ENCODE measurements at regions not wholly inside any gene's neighbourhood (a gene's known extent, or its start where the extent isn't known, plus 50 kb on each side); places are given as distances from the start of the nearest gene placed in this dataset.

- no peak for DNase-seq
Observed at GRCh38 chr6:15871276-15871675, 208.4 kb upstream of the DTNBP1 start.

GRCh38 chr6:15870333-15871043 lies 207.7 kb upstream of the DTNBP1 start:
- no peak for DNase-seq

- DNase-seq, result no peak
Observed at GRCh38 chr6:15864708-15865062, 201.9 kb upstream of the DTNBP1 start.

DNA sequence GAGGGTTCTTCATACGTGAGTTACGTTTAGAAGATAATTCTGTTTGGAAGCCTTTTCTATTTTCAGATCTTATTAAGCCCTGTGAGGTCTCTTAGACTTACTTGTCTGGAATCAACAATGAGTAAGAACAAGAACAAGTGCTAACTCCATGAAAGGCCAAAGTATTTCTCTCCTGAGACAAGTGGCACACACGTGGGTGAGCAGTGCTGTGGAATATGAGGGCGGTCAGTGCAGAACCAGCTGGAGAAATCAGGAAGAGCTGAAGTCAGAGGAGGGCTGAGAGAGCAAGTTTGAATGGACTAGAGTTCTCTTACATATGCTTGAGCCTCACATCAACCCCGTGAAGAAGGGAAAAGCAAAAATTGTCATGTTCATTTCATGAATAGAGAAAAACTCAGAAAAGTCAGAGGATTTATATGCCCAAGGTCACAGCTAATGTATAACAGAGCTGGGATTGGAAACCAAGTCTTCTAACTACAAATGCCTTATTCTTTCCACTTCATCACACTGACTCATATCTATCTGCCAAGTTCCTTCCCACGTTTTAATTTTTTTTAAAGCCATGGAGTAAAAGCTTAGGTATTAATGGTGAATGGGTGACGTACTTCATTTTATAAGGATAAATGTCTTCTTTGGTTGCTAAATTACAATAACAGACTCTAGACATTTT lies 201.3 kb upstream of the DTNBP1 start:
- no peak for DNase-seq

GRCh38 chr6:15862810-15863209 lies 200.0 kb upstream of the DTNBP1 start:
- no peak for DNase-seq

DNA sequence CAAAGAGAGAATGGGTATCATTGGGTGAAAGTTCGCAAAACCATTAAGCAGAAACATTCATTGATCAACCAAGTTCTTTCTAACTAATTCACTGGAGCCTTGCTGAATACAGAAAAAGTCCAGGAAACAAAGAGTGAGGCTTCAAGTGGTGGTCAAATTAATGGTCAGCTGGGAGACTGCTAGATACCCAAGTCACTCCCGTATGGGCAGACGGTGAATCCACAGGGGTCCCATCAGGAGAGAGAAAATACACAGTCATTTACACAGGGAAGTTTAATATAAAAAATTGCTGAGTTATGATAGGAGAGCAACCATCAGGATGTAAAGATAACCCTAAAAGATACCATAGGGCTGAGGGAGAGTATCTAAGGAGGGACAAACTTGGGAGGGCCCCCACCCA lies 198.7 kb upstream of the DTNBP1 start:
- DNase-seq, result no peak

- DNase-seq, result no peak
Observed at GRCh38 chr6:15854826-15855710, 192.2 kb upstream of the DTNBP1 start.

- DNase-seq, result no peak
Observed at GRCh38 chr6:15854378-15854777, 191.6 kb upstream of the DTNBP1 start.

DNA sequence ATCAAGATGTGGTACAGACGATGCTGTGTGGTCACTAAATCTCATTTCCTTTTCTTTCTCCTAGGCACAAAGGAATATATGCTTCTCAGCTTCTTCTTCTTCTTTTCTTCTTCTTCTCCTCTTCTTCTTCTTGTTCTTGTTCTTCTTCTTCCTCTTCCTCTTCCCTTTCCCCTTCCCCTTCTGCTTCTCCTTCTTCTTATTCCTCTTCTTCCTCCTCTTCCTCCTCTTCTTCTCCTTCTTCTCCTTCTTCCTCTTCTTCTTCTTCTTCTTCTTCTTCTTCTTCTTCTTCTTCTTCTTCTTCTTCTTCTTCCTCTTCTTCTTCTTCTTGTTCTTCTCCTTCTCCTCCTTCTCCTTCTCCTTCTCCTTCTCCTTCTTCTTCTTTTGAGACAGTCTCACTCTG lies 190.4 kb upstream of the DTNBP1 start:
- DNase-seq, result no peak

GRCh38 chr6:15852289-15852688 lies 189.5 kb upstream of the DTNBP1 start:
- DNase-seq, result no peak

DNA sequence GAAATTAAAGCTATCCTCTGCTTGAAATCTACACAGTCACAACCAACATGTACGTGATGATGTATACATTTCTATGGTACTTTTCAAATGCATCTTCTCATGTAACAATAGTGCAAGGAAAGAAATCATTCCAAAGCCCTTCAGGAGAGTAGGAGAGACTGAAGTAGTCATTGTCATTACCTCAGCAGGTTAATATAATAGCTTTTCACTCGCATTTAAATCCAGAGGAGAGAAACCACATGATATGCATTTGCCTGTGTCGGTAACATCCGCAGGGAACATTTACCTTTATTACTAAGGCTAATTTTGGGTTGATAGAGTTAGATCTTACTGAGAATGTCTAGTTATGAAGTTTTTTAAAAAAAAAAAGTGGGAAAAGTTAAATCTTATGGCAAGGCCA lies 186.6 kb upstream of the DTNBP1 start:
- no peak for DNase-seq

DNA sequence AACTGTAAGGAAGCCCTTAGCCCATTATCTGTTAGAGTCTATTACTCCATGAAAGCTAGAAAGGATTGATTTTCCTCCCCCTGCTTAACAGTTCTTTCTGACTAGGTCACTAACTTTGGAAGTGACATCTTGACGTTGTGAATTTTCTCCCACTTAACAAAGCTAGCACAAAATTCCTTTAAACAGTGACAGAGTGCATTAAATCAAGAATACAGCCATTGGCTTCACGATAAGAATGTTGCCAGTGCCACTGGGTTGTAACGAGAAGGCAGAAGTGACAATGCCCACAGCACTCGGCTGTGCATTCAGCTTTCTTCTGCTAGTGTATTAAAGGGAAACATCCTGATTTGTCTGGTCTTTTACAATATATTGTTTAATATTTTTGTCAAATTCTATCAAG lies 182.7 kb upstream of the DTNBP1 start:
- no peak for DNase-seq

DNA sequence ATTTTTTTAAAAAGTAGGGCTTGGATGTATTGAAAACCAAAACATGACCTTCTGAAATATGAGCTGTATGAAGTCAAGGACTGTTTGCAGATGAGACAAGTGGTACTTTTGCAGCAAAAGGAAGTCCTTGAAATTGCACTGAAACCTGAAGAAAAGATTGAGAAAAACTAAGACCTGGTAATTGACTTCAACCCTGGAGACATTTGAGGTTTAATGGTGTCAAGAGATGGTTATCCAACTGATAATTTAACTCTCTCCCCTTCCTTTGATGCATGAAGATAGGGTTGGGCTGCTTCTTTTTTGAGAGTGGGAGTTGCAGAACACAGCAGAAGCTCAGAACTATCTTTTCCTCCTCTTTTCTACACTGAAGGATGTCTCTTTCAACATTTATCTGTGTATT lies 180.9 kb upstream of the DTNBP1 start:
- no peak for DNase-seq

DNA sequence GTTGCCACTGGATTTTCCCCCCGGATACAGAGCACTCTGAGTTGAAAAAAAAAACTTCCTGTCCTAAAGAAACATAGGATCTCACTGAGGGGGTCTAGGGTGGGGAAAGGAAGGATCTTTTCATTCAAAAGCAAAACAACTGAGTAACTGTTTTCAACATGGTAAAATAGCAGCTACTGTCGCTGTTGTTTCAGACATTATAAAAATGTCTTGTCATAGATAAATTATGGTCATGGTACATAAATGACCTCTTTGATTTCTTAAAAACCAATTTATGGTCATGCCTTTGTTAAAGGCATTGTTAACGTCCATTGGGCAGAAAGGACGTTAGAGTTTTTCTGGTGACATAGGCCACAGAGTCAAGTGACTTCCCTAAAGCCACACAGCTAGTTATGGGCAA lies 180.4 kb upstream of the DTNBP1 start:
- DNase-seq, result no peak

DNA sequence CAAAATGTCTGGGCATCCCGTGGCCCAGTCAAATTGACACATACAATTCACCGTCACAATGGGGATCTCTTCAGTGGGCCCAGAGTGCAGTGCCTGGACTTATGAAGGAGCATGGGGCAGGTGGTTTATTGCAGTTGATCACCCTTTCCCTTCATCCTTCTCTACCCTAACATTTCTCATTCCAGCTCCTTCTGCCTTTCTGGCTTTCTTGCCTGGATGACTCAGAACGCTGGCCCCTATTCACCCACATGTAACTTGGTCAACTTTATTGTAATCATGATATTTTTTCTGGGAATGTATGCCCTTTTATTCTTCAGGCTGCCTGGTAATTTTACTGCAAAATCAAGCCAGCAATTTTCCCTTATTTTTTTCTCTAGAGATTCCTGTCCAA lies 179.9 kb upstream of the DTNBP1 start:
- DNase-seq, result no peak

DNA sequence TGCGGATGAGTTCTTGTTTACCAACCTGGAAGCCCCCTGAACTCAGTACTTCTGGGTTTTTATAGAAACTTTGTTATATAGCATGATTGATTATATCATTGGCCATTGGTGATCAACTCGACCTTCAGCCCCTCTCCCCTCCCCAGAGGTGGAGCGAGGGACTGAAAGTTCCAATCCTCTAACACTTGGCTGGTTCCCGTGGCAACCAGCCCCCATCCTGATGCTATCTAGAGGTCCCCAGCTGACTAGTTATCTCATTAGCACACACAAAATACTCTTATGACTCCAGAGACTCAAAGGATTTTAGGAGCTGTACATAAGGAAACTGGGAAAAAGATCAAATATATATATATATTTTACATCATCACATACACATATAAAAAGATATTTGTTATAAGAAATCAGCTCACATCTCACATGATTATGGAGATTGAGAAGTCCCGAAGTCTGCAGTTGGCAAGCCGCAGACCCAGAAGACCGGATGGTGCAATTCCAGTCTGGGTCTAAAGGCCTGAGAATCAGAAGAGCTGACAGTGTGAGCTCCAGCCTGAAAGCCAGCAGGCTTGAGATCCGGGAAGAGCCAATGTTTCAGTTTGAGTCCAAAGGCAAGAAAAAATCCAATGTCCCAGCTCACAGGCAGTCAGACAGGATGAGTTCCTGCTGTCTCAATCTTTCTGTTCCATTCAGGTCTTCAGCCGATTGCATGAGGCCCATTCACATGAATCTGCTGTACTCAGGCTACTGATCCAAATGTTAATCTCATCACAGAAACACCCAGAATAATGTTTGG lies 179.3 kb upstream of the DTNBP1 start:
- DNase-seq, result no peak

DNA sequence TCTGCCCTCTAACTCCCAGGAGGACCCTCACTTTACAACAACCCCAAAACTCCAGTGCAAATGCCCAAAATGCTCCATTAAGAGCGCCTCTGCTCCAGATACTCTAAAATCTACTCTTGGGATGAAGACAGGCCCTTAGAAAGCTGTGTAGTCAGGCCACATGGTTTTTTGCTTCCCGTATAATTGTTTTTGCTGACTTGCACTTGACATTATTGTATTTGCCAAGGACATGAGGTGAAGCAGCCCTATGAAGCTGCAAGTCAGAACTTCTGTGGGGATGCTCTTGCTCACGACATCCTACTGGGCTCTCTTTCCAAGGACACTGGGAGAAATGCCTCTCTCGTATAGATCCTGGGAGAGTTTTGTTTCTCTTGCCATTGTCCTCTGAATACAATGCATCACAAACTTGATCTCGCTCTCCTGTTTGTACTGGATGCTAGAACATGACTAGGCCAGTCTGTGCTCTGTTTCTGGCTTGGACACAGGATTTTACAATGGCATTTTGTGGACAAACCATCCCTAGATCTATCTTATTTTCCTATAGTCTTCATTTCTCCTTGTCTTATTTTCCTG lies 177.2 kb upstream of the DTNBP1 start:
- no peak for DNase-seq

DNA sequence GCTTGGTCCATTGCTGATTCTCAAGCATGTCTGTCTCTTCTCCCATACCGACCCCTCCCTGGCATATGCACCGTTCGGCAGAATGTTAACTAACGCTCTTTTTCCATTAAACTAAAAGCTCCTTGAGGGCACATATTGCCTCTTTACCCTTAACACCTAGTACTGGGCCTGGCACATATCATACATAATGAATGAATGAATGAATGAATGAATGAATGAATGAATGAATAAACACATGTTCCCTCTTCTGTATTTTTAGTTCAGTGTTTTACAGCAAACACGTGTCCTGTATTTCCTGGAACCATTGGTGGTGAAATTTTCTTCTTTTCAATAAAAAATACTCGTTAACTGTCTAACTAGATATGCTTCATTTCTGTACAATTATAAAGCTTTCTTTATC lies 174.4 kb upstream of the DTNBP1 start:
- DNase-seq, result no peak

DNA sequence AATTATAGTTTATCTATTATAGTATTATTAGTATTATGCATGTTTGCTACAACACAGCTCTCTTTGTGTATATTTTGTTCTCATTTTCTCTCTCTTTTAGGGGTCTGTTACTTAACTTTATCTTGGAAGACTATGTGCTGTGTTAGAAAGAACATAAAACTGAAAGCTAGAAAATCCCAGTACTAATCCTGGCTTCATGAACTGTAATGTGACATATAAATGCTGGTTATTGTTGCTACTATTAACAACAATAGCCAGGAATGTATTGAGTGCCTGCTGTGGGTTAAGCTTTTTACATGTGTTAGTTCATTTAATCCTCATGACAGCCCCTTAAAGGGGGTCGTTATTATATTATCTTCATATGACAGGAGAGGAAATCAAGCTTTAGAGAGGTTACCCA lies 170.0 kb upstream of the DTNBP1 start:
- no peak for DNase-seq

DNA sequence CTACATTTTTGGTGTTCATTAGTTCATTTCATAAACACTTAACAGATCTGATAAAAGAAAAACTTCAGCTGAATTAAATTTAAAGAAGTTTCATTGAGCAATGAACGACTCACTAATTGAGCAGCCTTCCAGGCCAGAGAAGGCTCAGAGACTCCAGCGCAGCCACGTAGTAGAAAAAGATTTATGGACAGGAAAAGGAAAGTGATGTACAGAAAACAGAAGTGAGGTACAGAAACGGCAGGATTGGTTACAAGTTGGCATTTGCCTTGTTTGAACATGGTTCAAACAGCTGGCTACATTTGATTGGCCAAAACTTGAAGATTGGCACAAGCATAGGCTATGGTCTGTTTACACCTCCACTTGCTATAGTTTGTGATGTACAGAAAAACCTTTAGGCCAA lies 166.3 kb upstream of the DTNBP1 start:
- no peak for DNase-seq

- no peak for DNase-seq
Observed at GRCh38 chr6:15827496-15828255, 164.8 kb upstream of the DTNBP1 start.

GRCh38 chr6:15826814-15827318 lies 164.0 kb upstream of the DTNBP1 start:
- no peak for DNase-seq
